ENCODE measurements at regions not wholly inside any gene's neighbourhood (a gene's known extent, or its start where the extent isn't known, plus 50 kb on each side); places are given as distances from the start of the nearest gene placed in this dataset.

- in situ Hi-C loops (cut with HindIII; ENCODE audit: extremely low pct_ligation_motif_present, low pct_unique_long_range_greater_than_20kb) = no loop called here
- H2AFZ ChIP-seq (ENCODE audit: low read length) = no peak overlapping the region
- no peak overlapping the region for H3K9ac ChIP-seq (ENCODE audit: insufficient read depth, low read depth, low read length)
- no TSS peak for BruUV-seq (replicated peaks)
- CTCF ChIA-PET (ENCODE audit: low intra/inter-chr PET ratio, low total read pairs) = no interaction called here
- H3K79me2 ChIP-seq (ENCODE audit: insufficient read depth, low read length) = no peaks in the 10 kb centered on the region
- no peak for ATAC-seq
- H3K4me1 ChIP-seq (ENCODE audit: insufficient read depth, low read length) = no peaks in the 10 kb centered on the region
- POLR2A ChIA-PET = no interaction called here
- no peak overlapping the region for H3K27ac ChIP-seq (ENCODE audit: extremely low read length, insufficient read depth, low read length)
- WGBS (ENCODE audit: low lambda C conversion rate) = 25% methylated on average over 22 of the region's 36 CpGs
- no peak for FAIRE-seq
- intact Hi-C loops (cut with micrococcal nuclease; ENCODE audit: unreplicated experiment) = no loop called here
- no peaks in the 10 kb centered on the region for H4K20me1 ChIP-seq (ENCODE audit: insufficient read depth, low read length)
- peaks cover 3 to 37% of the 10 kb centered on the region in 2 experiments; a peak in 3 of 5 replicates for H3K27me3 ChIP-seq (ENCODE audit: control insufficient read depth in 1 of 2, insufficient read depth in 2 of 2, low read length in 2 of 2)
- DNase-seq (ENCODE audit: low spot score) = no peak
- no peak overlapping the region for H3K4me2 ChIP-seq (ENCODE audit: low read depth, low read length)
- TF ChIP-seq XBP1 (CRISPR knock-in tag; IDR thresholded peaks at IDR 0.05) (no peak), BRCA1 (CRISPR knock-in tag; IDR thresholded peaks at IDR 0.05) (no peak), ZSCAN31 (CRISPR knock-in tag; IDR thresholded peaks at IDR 0.05; ENCODE audit: low read depth) (no peak), HOXA9 (CRISPR knock-in tag; IDR thresholded peaks at IDR 0.05; ENCODE audit: borderline replicate concordance) (no peak), ZNF772 (CRISPR knock-in tag; IDR thresholded peaks at IDR 0.05) (no peak), ZFP36L1 (CRISPR knock-in tag; IDR thresholded peaks at IDR 0.05) (no peak), ZNF44 (CRISPR knock-in tag; IDR thresholded peaks at IDR 0.05) (no peak)
- H3K9me3 ChIP-seq (ENCODE audit: low read length) = peaks cover 10% of the 10 kb centered on the region
- no peaks in the 10 kb centered on the region for H3K36me3 ChIP-seq (replicated peaks in 1 of 2; ENCODE audit: control insufficient read depth in 1 of 2, insufficient read depth in 2 of 2, low read length in 2 of 2)
- no peak overlapping the region for H3K4me3 ChIP-seq (replicated peaks in 1 of 3; ENCODE audit: insufficient read depth in 1 of 3, low read depth in 2 of 3, low read length in 3 of 3)
Observed at GRCh38 chr22:49576241-49577141, 251.2 kb downstream of the BRD1 start.

GRCh38 chr22:49575703-49576081, 252.0 kb downstream of the BRD1 start:
- DNase-seq (ENCODE audit: low spot score) (no peak), ATAC-seq (no peak), FAIRE-seq (no peak)
- no TSS peak for BruUV-seq (replicated peaks)
- intact Hi-C loops (cut with micrococcal nuclease; ENCODE audit: unreplicated experiment) = no loop called here
- in situ Hi-C loops (cut with HindIII; ENCODE audit: extremely low pct_ligation_motif_present, low pct_unique_long_range_greater_than_20kb) = no loop called here
- ChIA-PET CTCF (ENCODE audit: low intra/inter-chr PET ratio, low total read pairs) (no interaction called here), POLR2A (no interaction called here)
- H3K4me2 ChIP-seq (ENCODE audit: low read depth, low read length) = no peak overlapping the region
- H3K36me3 ChIP-seq (replicated peaks in 1 of 2; ENCODE audit: control insufficient read depth in 1 of 2, insufficient read depth in 2 of 2, low read length in 2 of 2) = no peaks in the 10 kb centered on the region
- WGBS (ENCODE audit: low lambda C conversion rate) = 35% methylated on average over 8 of the region's 20 CpGs
- no peaks in the 10 kb centered on the region for H3K4me1 ChIP-seq (ENCODE audit: insufficient read depth, low read length)
- peaks cover 7% of the 10 kb centered on the region for H3K9me3 ChIP-seq (ENCODE audit: low read length)
- H3K27ac ChIP-seq (ENCODE audit: extremely low read length, insufficient read depth, low read length) = no peak overlapping the region
- TF ChIP-seq ZNF557 (CRISPR knock-in tag; IDR thresholded peaks at IDR 0.05) (no peak), ZNF660 (CRISPR knock-in tag; IDR thresholded peaks at IDR 0.05; ENCODE audit: borderline replicate concordance, low read depth) (no peak)
- H3K79me2 ChIP-seq (ENCODE audit: insufficient read depth, low read length) = no peaks in the 10 kb centered on the region
- H3K4me3 ChIP-seq (replicated peaks in 1 of 3; ENCODE audit: insufficient read depth in 1 of 3, low read depth in 2 of 3, low read length in 3 of 3) = no peak overlapping the region
- no peak overlapping the region for H2AFZ ChIP-seq (ENCODE audit: low read length)
- no peak overlapping the region for H3K9ac ChIP-seq (ENCODE audit: insufficient read depth, low read depth, low read length)
- H4K20me1 ChIP-seq (ENCODE audit: insufficient read depth, low read length) = no peaks in the 10 kb centered on the region
- H3K27me3 ChIP-seq (ENCODE audit: control insufficient read depth in 1 of 2, insufficient read depth in 2 of 2, low read length in 2 of 2) = peaks cover 3 to 42% of the 10 kb centered on the region in 2 experiments; a peak in 3 of 5 replicates

Measured in HepG2 (cell line).